Urothelium cell line (cell line): ENCODE measurements at regions not wholly inside any gene's neighbourhood (a gene's known extent, or its start where the extent isn't known, plus 50 kb on each side); places are given as distances from the start of the nearest gene placed in this dataset.

ENCODE experiments used
- DNase-seq: peaks from one replicate; pipeline ENCODE4 v3.0.0; 2011; ENCODE audit warnings: low spot score, mixed read lengths
- FAIRE-seq: peaks from 2 replicates; lab custom pipeline; 2011; peaks lifted over from hg19 to GRCh38; lab: Jason Lieb, UNC

- no peak for FAIRE-seq
- DNase-seq = no peak
Measured at GRCh38 chr7:7110706-7111105, 71.6 kb upstream of the C1GALT1 start.

- FAIRE-seq (peak; percentile 42), DNase-seq (no peak)
Measured at GRCh38 chr7:7112868-7113267, 69.5 kb upstream of the C1GALT1 start.

DNA sequence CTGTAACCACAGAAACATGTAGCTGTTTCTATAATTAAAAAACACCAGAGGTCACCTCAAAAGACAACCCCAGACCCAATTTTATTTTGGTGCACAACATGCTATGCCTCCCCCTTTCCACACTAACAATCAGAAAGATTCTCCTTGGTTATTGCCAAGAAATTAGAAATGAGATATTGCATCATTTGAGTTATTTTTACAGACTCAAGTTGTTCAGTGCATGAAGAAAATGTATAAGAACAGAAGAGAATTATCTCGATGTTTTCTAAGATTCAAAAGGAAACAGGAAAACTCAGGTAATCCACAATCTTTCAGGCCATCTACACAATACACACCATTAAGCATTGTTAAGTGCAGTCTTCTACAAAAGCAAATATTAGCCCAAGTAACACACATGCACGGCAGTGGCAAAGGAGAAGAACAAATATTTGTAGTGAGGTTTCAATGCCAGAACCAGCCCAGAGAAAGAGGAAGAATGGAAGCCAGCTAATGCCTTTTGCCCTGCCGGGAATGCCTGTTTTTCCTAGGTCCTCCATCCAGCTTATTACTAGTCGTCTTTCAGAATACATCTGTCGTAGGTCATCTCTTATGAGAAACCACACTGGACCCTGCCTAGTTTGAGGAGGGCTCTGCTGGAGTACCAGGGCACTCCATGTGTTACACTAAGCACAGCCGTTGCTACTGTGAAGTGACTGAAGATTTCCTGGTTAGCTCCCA lies 67.6 kb upstream of the C1GALT1 start:
- no peak for DNase-seq
- peak; percentile 70 for FAIRE-seq

DNA sequence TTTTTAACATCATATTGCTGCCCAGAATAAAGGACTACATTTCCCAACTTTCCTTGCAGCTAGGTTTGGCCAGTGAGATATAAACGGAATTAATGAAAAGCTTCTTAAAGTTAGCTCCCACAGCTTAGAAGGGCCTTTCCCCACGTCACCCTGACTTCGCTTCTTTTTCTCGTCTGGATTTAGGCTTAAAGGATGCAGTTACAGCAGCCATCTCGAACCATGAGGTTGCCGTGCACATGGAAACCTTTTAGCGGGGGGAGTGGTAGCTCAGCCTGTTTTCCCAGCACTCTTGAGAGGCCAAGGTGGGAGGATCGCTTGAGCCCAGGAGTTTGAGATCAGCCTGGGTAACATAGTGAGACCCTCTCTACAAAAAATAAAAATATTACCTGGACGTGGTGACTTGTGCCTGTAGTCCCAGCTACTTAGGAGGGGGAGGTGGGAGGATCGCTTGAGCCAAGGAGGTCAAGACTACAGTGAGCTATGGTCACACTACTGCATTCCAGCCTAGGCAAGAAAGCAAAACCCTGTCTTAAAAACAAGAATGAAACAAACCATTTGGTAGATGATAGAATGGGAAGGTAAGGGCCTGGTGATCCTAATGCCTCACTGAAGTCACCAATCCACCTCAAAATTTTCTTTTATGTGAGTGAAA lies 64.3 kb upstream of the C1GALT1 start:
- DNase-seq (no peak), FAIRE-seq (peak; percentile 89)

DNA sequence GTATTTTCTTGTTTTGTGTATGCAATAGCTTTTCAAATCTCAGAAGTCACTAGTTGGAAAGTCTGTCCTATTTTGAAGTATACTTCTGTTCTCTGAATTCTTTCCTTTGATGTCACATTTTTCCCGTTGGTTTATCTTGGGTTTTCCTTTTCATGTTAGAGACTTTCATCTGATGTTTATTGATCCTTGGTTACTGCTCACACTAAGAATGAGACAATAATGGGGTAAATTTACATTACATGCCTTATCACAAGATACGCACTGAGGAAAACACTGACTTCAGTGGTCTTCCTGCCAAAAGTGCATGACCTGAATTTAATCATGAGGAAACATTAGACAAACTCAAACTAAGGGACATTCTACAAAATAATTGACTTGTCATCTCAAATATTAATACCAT lies 63.5 kb upstream of the C1GALT1 start:
- FAIRE-seq (peak; percentile 83), DNase-seq (no peak)

DNA sequence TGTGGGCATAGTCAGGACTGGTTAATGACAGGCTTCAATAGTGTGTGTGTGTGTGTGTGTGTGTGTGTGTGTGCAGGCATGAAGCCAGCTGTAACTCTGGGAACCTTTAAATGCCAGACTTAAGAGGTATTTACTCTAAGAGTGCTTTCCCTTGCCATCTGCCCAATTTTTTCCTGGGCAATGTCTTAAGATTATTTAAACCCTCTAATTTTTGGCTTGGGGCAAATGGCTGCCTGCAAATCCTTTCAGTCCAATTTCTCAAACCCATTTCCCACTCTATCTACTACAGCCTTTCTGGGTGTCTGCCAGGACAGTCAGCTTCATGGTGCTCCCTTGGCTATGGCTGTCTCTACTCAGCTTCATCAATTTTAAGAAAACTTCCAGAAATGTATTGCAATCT lies 62.6 kb upstream of the C1GALT1 start:
- FAIRE-seq (no peak), DNase-seq (no peak)

DNA sequence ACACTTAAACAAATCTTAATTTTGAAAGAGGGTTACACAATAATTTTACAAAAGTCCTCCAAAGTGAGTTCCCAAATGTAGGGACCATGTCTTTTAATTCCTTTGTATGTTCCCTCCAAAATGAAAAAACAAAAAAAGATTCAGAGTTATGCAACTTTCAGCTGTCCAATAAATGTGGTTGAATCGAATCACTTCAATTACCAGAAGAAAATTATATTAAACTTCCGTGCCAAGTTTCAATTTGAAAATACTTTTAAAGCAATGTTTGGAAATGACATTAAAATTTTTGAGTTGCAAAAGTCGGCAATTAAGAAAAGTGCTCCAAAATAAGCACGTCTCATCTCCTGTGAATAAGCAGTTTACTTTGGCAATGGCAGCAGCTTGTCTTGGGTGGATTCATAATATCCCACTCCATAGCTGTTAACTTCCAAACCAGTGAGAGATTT lies 60.3 kb upstream of the C1GALT1 start:
- DNase-seq (no peak), FAIRE-seq (no peak)

GRCh38 chr7:7122701-7123281 lies 59.6 kb upstream of the C1GALT1 start:
- no peak for DNase-seq
- peak; percentile 79 for FAIRE-seq

GRCh38 chr7:7125963-7126362 lies 56.4 kb upstream of the C1GALT1 start:
- peak; percentile 5 for FAIRE-seq
- DNase-seq = no peak

GRCh38 chr7:7127773-7128172 lies 54.6 kb upstream of the C1GALT1 start:
- DNase-seq (no peak), FAIRE-seq (no peak)

DNA sequence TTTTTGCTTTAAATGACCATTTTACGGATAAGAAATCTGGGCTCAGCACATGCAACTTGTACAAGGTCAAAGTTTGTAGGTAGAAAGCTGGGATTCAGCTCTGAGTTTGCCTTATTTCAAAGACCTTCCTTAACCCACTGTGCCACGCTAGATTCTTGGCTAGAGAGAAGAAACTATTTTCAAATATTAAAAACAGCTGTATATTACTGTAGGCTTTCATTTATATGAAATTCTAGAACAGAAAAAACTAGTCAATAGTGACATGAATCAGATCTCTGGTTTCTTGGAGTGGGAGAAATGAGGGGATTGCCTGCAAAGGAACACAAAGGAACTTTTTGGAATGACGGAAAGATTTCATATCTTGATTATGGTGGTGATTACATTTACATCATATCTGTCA lies 53.0 kb upstream of the C1GALT1 start:
- FAIRE-seq = no peak
- DNase-seq = no peak

- DNase-seq = no peak
- no peak for FAIRE-seq
Measured at GRCh38 chr7:7131273-7131672, 51.1 kb upstream of the C1GALT1 start.
